GM19467 (cell line): ENCODE measurements at regions not wholly inside any gene's neighbourhood (a gene's known extent, or its start where the extent isn't known, plus 50 kb on each side); places are given as distances from the start of the nearest gene placed in this dataset.
"Not testable (repeated sequence)": the region's sequence is repeated elsewhere in the genome, so short reads cannot be mapped to it uniquely, and the experiment has no call there.

Experiments
- ATAC-seq: cut with Tn5 transposase; IDR thresholded peaks from one replicate; pipeline ENCODE4 v1.9.1; 2021; ENCODE audit warnings: mild to moderate bottlenecking, moderate library complexity; ENCODE audit not compliant: unreplicated experiment

GRCh38 chr2:89950807-89951206, 1259.3 kb downstream of the RPIA start:
- ATAC-seq, result not testable (repeated sequence)

- ATAC-seq, result not testable (repeated sequence)
Observed at GRCh38 chr2:89957236-89957635, 1265.8 kb downstream of the RPIA start.

GRCh38 chr2:89959729-89960378, 1268.4 kb downstream of the RPIA start:
- ATAC-seq, result not testable (repeated sequence)

- not testable (repeated sequence) for ATAC-seq
Observed at GRCh38 chr2:89960570-89960969, 1269.1 kb downstream of the RPIA start.

- peak; percentile 81 for ATAC-seq
Observed at GRCh38 chr2:89968567-89968966, 1277.1 kb downstream of the RPIA start.

GRCh38 chr2:89969190-89969589, 1277.7 kb downstream of the RPIA start:
- not testable (repeated sequence) for ATAC-seq

GRCh38 chr2:89973849-89974248, 1282.4 kb downstream of the RPIA start:
- ATAC-seq, result not testable (repeated sequence)

- ATAC-seq, result not testable (repeated sequence)
Observed at GRCh38 chr2:89979826-89980537, 1288.5 kb downstream of the RPIA start.

- ATAC-seq, result not testable (repeated sequence)
Observed at GRCh38 chr2:89982246-89982645, 1290.8 kb downstream of the RPIA start.

- ATAC-seq, result not testable (repeated sequence)
Observed at GRCh38 chr2:89985650-89986049, 1294.2 kb downstream of the RPIA start.

GRCh38 chr2:89986532-89986931, 1295.1 kb downstream of the RPIA start:
- not testable (repeated sequence) for ATAC-seq

GRCh38 chr2:89996779-89997178, 1305.3 kb downstream of the RPIA start:
- ATAC-seq, result not testable (repeated sequence)

GRCh38 chr2:90004553-90004952, 1313.1 kb downstream of the RPIA start:
- ATAC-seq, result not testable (repeated sequence)

- not testable (repeated sequence) for ATAC-seq
Observed at GRCh38 chr2:90010442-90011100, 1319.1 kb downstream of the RPIA start.

- not testable (repeated sequence) for ATAC-seq
Observed at GRCh38 chr2:90011101-90011443, 1319.6 kb downstream of the RPIA start.

GRCh38 chr2:90019908-90020307, 1328.4 kb downstream of the RPIA start:
- ATAC-seq, result not testable (repeated sequence)

GRCh38 chr2:90021234-90021633, 1329.8 kb downstream of the RPIA start:
- ATAC-seq, result peak; percentile 73

- not testable (repeated sequence) for ATAC-seq
Observed at GRCh38 chr2:90027231-90027643, 1335.8 kb downstream of the RPIA start.

- not testable (repeated sequence) for ATAC-seq
Observed at GRCh38 chr2:90028381-90029079, 1337.1 kb downstream of the RPIA start.

- not testable (repeated sequence) for ATAC-seq
Observed at GRCh38 chr2:90029080-90029428, 1337.6 kb downstream of the RPIA start.

GRCh38 chr2:90032269-90032668, 1340.8 kb downstream of the RPIA start:
- ATAC-seq, result not testable (repeated sequence)
